Stimulated activated CD8-positive, alpha-beta memory T cell treated with anti-CD3 and anti-CD28 coated beads, Interleukin-15, amount 100 ng/mL, for 48 hours (primary cell): ENCODE measurements at regions not wholly inside any gene's neighbourhood (a gene's known extent, or its start where the extent isn't known, plus 50 kb on each side); places are given as distances from the start of the nearest gene placed in this dataset.
"Not testable (repeated sequence)": the region's sequence is repeated elsewhere in the genome, so short reads cannot be mapped to it uniquely, and the experiment has no call there.

Experiments used
- DNase-seq, 2 donors: peaks; one replicate each; pipeline ENCODE4 v3.0.0-alpha.2; 2020; ENCODE audit warnings: low read depth in 2 of 2

- DNase-seq = no peak
Observed at GRCh38 chr3:95751509-95751908, 1062.9 kb upstream of the EPHA6 start.

- DNase-seq = no peak
Observed at GRCh38 chr3:95752199-95752598, 1062.2 kb upstream of the EPHA6 start.

DNA sequence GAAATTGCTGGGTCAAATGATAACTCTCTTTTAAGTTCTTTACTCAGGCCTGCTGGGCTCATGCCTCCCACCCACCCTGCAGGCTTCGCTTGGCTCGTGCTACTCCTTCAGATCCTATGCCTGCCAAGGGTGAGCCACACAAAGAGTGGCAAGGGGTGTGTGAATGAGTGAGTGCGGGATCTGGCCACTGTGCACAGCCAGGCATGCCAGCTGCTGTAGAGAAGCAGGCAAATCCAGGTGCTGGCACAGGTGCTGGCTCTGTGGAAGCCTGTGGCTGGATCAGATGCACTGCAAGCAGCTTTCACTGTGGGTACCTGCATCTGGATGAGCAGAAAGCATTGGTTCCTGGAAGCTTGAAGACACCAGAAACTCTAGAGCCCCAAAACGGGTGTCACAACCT, 1055.7 kb upstream of the EPHA6 start:
- DNase-seq = no peak

DNA sequence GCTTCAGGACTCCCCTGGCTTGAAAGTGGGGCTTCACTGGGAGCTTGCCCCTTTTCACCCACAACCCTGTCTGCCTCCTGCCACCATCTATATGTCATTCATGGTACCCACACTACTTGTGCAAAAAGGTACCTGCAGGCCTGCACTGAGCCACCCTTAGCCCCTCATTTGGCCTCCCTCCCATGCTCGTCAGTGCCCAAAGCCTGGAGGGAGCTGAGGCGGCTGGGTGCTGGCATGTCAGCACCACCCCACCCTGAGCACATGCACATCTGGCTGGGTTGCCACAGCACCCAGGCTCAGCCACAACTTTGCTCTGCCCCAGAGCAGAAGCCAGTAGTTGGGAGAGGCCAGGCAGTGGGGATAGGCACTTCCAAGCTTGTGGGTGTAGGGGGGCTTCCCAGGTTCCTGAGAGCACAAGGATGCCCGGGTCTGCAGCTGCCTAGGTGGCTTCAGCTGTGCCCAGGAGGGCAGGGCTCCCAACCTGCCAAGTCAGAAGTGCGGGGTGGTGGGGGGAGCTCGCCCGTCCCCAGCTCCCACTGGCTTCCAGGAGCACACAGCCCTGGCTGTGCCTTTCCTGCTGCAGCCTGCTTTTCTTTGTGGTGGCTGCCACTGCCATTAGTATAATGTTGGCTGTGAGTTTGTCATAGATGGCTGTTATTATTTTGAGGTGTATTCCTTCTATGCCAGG, 1054.6 kb upstream of the EPHA6 start:
- no peak for DNase-seq

DNA sequence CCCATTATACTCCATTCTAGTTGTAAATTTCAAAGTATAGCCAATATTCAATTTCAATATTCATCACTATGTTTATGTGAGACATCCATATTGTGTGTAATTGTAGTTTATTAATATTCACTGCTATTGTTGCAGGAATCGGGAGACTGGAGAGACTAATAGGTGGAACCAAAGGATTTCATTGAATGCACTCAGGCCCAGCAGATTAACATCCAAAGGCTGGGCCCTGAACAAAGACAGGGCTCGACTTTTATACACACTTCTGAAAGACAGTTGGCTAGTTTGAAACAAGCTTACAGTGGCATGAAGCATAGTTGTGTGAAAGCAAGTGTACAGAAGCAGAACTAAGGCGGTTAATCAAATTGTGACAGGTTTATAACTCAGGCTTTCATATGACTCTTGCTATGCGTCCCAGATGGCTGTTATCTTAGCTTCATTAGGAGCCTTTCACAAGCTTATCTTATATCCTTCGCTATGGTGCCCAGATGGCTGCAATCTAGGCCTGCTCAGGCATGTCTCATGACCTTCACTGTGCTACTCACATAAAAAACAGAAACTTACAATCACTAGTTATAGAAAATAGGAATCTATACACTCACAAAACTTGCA, 1038.8 kb upstream of the EPHA6 start:
- no peak for DNase-seq

DNA sequence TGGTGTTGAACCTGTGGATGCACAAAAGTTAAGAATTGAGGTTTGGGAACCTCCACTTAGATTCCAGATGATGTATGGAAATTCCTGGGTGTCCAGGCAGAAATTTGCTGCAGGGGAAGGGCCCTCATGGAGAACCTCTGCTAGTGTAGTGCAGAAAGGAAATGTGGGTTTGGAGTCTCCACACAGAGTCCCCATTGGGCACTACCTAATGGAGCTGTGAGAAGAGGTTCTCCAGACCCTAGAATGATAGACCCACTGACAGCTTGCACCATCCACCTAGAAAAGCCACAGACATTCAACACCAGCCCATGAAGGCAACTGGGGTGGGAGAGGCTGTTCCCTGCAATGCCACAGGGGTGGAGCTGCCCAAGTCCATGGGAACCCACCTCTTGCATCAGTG, 1032.8 kb upstream of the EPHA6 start:
- no peak for DNase-seq

DNA sequence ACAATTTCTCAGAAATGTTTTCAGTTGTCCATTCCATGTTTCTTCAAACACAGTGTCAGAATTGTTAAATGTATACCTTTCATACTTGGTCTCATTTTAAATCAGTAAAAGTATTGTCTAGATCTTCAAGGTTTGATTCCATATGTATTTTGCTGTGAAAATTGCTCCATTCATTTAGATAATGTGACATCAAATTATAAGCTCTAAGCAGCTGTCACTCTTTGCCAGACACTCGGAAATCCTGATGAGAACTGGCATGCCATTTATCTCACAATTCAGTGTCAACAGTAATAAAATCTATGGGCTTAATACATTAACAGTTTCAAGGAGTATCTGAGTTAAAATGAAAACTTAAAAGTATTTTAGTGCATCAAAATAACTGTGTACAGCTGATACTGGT, 1025.3 kb upstream of the EPHA6 start:
- DNase-seq = no peak

DNA sequence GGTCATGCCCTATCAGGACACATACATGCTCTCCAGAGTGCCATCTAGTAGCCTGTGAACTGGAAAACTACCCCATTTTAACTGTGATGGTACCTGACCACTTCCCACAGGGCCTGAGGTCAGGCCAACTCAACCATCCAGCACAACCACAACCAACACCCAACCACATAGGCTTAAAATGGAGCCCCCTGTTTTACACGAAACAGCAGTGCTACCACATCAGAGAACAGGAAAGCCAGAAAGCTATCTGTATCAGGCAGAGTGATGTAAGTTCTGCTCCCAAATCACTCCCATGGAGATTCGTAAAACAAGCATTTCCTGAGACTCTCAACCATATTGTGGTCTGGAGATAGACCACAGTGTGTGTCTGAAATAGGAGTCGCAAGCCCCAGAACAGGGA, 1017.3 kb upstream of the EPHA6 start:
- DNase-seq = no peak

- DNase-seq = no peak
Observed at GRCh38 chr3:95798628-95799027, 1015.8 kb upstream of the EPHA6 start.

DNA sequence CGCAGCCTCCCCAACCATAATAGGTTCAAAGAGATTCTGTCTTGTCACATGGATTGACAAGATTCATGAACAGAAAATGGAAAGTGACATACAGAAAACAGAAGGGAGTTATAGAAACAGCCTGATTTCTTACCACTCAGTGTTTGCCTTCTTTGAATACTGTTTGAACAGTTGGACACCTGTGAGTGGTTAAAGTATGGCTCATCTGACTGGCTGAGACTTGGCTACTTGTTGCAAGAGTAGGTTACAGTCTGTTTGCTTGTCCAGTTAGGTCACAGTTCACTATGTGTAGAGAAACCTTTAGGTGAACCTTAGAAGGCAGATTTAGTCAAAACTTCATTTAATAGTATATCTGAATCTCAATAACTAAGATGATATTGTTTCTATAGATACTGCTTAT, 1003.9 kb upstream of the EPHA6 start:
- no peak for DNase-seq

- DNase-seq = no peak
Observed at GRCh38 chr3:95813244-95813643, 1001.1 kb upstream of the EPHA6 start.

DNA sequence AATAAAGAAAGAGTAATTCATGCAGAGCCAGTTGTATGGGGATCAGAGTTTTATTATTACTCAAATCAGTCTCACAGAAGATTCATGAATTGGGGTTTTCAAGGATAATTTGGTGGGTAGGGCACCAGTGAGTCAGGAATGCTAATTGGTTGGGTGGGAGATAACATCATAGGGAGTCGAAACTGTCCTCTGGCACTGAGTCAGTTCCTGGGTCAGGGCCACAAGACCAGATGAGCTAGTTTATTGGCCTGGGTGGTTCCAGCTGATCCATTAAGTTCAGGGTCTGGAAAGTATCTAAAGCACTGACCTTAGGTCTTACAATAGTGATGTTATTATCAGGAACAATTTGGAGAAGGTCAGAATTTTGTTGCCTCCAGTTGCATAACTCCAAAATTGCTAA, 998.6 kb upstream of the EPHA6 start:
- DNase-seq = no peak

- DNase-seq = no peak
Observed at GRCh38 chr3:95826419-95826818, 988.0 kb upstream of the EPHA6 start.

DNA sequence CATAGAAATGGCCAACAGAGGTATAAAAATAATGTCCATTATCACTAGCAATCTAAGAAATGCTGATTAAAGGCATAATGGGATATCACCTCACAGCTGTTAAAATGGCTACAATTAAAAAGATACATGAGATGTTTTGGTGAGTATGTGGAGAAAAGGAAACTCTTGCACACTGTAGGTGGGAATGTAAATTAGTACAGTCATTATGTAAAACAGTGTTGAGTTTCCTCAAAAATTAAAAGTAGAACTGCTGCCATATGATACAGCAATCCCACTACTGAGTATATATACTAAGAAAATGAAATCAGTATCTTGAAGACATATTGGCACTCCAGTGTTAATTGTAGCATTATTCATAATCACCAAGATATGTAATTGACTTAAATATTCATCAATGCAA, 982.2 kb upstream of the EPHA6 start:
- DNase-seq = no peak

- DNase-seq = not testable (repeated sequence)
Observed at GRCh38 chr3:95860628-95861027, 953.8 kb upstream of the EPHA6 start.

DNA sequence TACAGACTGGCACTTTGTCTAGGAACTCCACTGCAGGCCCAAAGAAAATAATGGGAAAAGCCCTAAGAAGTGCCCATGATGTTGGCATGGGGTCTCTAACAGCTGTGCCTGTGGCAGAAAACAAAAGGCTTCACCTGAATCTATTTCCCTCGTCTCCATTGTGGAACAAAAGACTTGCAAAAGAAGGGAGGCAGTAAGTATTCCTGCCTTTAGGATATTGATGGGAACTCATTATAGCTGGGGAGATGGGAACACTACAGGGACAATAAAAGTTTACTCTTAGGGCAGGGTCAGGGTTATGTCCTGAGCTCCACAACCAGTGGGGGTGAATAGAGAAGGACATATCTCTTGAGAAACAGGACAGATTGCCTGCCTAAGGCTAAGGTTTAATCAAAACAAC, 930.6 kb upstream of the EPHA6 start:
- no peak for DNase-seq

- no peak for DNase-seq
Observed at GRCh38 chr3:95886616-95887015, 927.8 kb upstream of the EPHA6 start.

GRCh38 chr3:95887114-95887513, 927.3 kb upstream of the EPHA6 start:
- no peak for DNase-seq

GRCh38 chr3:95894820-95895219, 919.6 kb upstream of the EPHA6 start:
- DNase-seq = no peak

- no peak for DNase-seq
Observed at GRCh38 chr3:95899494-95899893, 914.9 kb upstream of the EPHA6 start.

DNA sequence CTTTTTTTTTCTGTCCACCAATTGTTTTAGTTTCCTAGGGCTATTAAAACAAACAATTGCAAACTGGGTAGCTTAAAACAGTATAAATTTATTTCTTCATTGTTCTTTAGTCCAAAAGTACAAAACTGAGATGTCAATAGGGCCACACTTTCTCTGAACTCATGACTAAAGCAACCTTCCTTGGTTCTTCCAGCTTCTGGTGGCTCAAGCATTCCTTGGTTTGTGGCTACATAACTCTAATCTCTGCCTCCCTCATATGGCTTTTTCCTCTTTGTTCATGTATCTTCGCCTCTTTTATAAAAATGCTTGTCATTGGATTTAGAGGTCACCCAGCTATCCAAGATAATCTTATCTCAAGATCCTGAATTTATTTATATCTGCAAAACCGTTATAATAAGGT, 914.5 kb upstream of the EPHA6 start:
- DNase-seq = no peak

DNA sequence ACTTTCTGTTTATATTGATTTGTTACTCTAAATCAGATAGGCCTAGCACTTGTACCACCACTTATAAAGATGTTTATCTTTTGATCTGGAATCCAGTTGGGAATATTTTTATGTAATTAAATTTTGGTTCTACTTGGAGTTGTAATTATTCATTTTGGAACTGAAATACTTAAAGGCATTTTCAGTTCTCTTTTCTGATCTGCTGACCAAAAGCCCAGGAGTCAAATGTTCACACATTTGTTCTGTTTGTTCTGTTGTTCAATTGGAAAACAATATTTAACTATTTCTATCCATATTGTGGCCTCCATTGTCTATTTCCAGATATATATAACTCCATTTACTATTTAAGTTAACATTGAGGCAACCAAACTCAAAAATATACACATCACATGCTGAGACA, 912.4 kb upstream of the EPHA6 start:
- no peak for DNase-seq

- DNase-seq = no peak
Observed at GRCh38 chr3:95905182-95905581, 909.2 kb upstream of the EPHA6 start.

- DNase-seq = no peak
Observed at GRCh38 chr3:95911767-95912166, 902.6 kb upstream of the EPHA6 start.
